Fibroblast of lung (primary cell): ENCODE measurements at regions not wholly inside any gene's neighbourhood (a gene's known extent, or its start where the extent isn't known, plus 50 kb on each side); places are given as distances from the start of the nearest gene placed in this dataset.

ENCODE experiments used
- CTCF ChIP-seq, 2 donors: IDR thresholded peaks in 1 of 2; conservative IDR thresholded peaks in 1 of 2; 1 replicate in 1 of 2; 2 replicates in 1 of 2; pipeline ENCODE4 v1.5.1; 2011 to 2012; ENCODE audit warnings: low read length in 2 of 2, control low read depth in 1 of 2, inconsistent platforms in 1 of 2, low read depth in 1 of 2, mild to moderate bottlenecking in 1 of 2
- EZH2 ChIP-seq: IDR thresholded peaks from 2 replicates; pipeline ENCODE4 v1.5.1; 2012; ENCODE audit warnings: low read length, control low read depth, mild to moderate bottlenecking; ENCODE audit errors: missing control alignments

GRCh38 chr4:123073650-123074049, 151.3 kb upstream of the NUDT6 start:
- TF ChIP-seq CTCF (conservative IDR thresholded peaks at IDR 0.05 in 1 of 2, IDR thresholded peaks at IDR 0.05 in 1 of 2; ENCODE audit: low read depth in 1 of 2, low read length in 2 of 2) (no peak), EZH2 (no peak)
